ENCODE measurements at regions not wholly inside any gene's neighbourhood (a gene's known extent, or its start where the extent isn't known, plus 50 kb on each side); places are given as distances from the start of the nearest gene placed in this dataset.
A peak's percentile ranks its signal among the peaks of the same experiment; 100 is the strongest.

DNA sequence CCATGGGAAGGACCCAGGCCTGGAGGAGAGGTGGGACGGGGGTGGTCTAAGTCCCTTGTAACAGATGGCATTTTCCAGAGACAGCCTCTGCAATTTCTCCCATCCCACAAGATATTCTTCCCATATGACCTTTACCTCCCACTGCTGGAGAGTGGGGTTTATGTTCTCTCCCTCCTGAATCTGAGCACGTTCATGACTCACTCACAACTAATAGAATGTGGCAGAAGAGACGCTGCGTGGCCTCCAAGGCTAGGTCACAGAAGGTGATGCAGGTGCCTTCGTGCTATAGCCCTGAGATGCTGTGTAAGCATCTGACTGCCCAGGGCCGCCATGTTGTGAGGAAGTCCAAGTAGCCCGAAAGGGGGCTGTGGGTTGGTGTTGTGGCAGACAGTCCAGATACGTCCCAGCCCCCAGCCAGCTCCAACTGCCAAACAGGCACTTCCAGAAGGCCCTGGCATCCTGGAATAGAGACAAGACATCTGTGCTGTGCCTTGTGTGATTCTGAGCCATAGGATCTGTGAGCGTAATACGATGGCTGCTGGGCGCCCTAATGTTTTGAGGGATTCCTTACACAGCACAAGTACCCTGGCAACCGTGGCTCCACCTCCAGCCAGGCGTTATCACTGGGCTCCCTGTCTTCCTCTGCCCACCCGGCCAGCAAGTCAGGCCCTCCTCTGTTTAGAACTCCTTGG is 56.1 kb upstream of the NCOR2 start:
- no peak overlapping the region for H2AFZ ChIP-seq (ENCODE audit: low read depth, low read length)

DNA sequence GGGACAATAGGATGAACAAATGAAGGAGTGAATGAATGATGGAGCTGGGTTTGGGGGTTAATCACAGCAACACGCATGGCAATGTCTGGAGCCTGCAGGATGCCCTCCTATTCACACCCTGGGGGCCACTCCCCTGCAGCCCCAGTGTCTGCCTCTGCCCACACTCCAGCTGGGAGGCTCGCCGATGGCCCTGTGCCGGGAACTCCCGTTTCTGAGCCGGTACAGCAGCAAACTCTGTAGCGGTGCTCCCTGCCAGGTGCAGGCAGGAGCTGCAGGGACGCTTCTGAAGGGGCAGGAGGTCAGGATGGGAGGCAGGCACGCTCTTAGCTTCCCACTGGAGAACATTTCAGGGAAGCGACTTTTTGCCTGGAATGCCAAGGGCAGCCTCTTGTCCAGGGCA is 55.4 kb upstream of the NCOR2 start:
- Histone ChIP-seq H4K20me1 (ENCODE audit: insufficient read depth, low read length) (no peaks in the 10 kb centered on the region), H3K27me3 (ENCODE audit: insufficient read depth, low read length) (peaks cover 2% of the 10 kb centered on the region), H3K9ac (ENCODE audit: low read length) (no peak overlapping the region), H3K9me3 (ENCODE audit: insufficient read depth, low read depth, low read length) (peaks cover 5% of the 10 kb centered on the region), H3K27ac (ENCODE audit: low read depth, low read length) (no peak overlapping the region), H3K79me2 (ENCODE audit: insufficient read depth, low read length) (no peaks in the 10 kb centered on the region), H3K4me1 (ENCODE audit: insufficient read depth, low read length) (peaks cover 28% of the 10 kb centered on the region), H3K4me3 (ENCODE audit: insufficient read depth, low read depth, low read length) (no peak overlapping the region), H3K4me2 (ENCODE audit: low read length) (no peak overlapping the region), H3K36me3 (ENCODE audit: insufficient read depth, low read length) (no peaks in the 10 kb centered on the region), H2AFZ (ENCODE audit: low read depth, low read length) (no peak overlapping the region)
- Mint-ChIP-seq H3K27ac (ENCODE audit: unreplicated experiment) (peak overlapping the region; percentile 47), H3K4me1 (ENCODE audit: low read depth, unreplicated experiment) (peaks cover 20% of the 10 kb centered on the region), H3K36me3 (ENCODE audit: low read depth, unreplicated experiment) (peaks cover 1% of the 10 kb centered on the region), H3K4me3 (ENCODE audit: unreplicated experiment) (no peak overlapping the region), H3K9me3 (ENCODE audit: unreplicated experiment) (peaks cover 6% of the 10 kb centered on the region), H3K27me3 (ENCODE audit: low read depth, unreplicated experiment) (peaks cover 14% of the 10 kb centered on the region)
- DNase-seq (ENCODE audit: low read depth) (no peak), FAIRE-seq (no peak)
- TF ChIP-seq, protein P1, sequence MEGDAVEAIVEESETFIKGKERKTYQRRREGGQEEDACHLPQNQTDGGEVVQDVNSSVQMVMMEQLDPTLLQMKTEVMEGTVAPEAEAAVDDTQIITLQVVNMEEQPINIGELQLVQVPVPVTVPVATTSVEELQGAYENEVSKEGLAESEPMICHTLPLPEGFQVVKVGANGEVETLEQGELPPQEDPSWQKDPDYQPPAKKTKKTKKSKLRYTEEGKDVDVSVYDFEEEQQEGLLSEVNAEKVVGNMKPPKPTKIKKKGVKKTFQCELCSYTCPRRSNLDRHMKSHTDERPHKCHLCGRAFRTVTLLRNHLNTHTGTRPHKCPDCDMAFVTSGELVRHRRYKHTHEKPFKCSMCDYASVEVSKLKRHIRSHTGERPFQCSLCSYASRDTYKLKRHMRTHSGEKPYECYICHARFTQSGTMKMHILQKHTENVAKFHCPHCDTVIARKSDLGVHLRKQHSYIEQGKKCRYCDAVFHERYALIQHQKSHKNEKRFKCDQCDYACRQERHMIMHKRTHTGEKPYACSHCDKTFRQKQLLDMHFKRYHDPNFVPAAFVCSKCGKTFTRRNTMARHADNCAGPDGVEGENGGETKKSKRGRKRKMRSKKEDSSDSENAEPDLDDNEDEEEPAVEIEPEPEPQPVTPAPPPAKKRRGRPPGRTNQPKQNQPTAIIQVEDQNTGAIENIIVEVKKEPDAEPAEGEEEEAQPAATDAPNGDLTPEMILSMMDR (IDR thresholded peaks at IDR 0.05; ENCODE audit: insufficient read depth, low read depth, low read length): no peak
- no peak for TF ChIP-seq EZH2 (IDR thresholded peaks at IDR 0.05; ENCODE audit: insufficient read depth, low read length)

More for the DNA sequence above, 56.1 kb upstream of the NCOR2 start:
- Histone ChIP-seq H4K20me1 (ENCODE audit: insufficient read depth, low read length) (no peaks in the 10 kb centered on the region), H3K4me3 (ENCODE audit: insufficient read depth, low read depth, low read length) (no peak overlapping the region), H3K9ac (ENCODE audit: low read length) (no peak overlapping the region), H3K4me2 (ENCODE audit: low read length) (no peak overlapping the region), H3K79me2 (ENCODE audit: insufficient read depth, low read length) (no peaks in the 10 kb centered on the region), H3K4me1 (ENCODE audit: insufficient read depth, low read length) (peaks cover 28% of the 10 kb centered on the region), H3K9me3 (ENCODE audit: insufficient read depth, low read depth, low read length) (peaks cover 5% of the 10 kb centered on the region), H3K36me3 (ENCODE audit: insufficient read depth, low read length) (no peaks in the 10 kb centered on the region), H3K27me3 (ENCODE audit: insufficient read depth, low read length) (no peaks in the 10 kb centered on the region), H3K27ac (ENCODE audit: low read depth, low read length) (no peak overlapping the region)
- DNase-seq (ENCODE audit: low read depth) (no peak), FAIRE-seq (no peak)
- peaks cover under 1% of the 10 kb centered on the region for H3K36me3 Mint-ChIP-seq (ENCODE audit: low read depth, unreplicated experiment)
- H3K27ac Mint-ChIP-seq (ENCODE audit: unreplicated experiment): no peak overlapping the region
- H3K9me3 Mint-ChIP-seq (ENCODE audit: unreplicated experiment): peaks cover 9% of the 10 kb centered on the region
- H3K4me3 Mint-ChIP-seq (ENCODE audit: unreplicated experiment): no peak overlapping the region
- peaks cover 7% of the 10 kb centered on the region for H3K27me3 Mint-ChIP-seq (ENCODE audit: low read depth, unreplicated experiment)
- peaks cover 20% of the 10 kb centered on the region for H3K4me1 Mint-ChIP-seq (ENCODE audit: low read depth, unreplicated experiment)
- no peak for TF ChIP-seq EZH2 (IDR thresholded peaks at IDR 0.05; ENCODE audit: insufficient read depth, low read length)
- TF ChIP-seq, protein P1 (IDR thresholded peaks at IDR 0.05; ENCODE audit: insufficient read depth, low read depth, low read length): no peak

DNA sequence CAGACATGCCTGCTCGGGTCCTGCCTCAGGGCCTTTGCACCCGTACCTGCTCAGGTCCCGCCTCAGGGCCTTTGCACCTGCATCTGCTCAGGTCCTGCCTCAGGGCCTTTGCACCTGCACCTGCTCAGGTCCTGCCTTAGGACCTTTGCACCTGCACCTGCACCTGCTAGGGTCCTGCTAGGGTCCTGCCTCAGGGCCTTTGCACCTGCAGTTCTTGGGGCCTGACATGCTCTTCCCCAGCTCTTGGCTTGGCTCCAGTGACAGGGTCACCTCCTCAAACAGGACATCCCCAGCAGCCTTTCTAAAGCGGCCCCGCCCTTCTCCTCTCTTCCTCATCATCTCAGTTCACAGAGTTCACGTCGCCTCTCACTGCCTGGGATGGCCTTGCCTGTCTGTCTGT is 54.9 kb upstream of the NCOR2 start:
- H3K9ac ChIP-seq (ENCODE audit: low read length): no peak overlapping the region
- H3K4me3 ChIP-seq (ENCODE audit: insufficient read depth, low read depth, low read length): no peak overlapping the region
- Mint-ChIP-seq H3K4me3 (ENCODE audit: unreplicated experiment) (no peak overlapping the region), H3K27me3 (ENCODE audit: low read depth, unreplicated experiment) (peaks cover 17% of the 10 kb centered on the region), H3K9me3 (ENCODE audit: unreplicated experiment) (peaks cover 6% of the 10 kb centered on the region), H3K36me3 (ENCODE audit: low read depth, unreplicated experiment) (peaks cover 1% of the 10 kb centered on the region), H3K27ac (ENCODE audit: unreplicated experiment) (peak overlapping the region; percentile 47), H3K4me1 (ENCODE audit: low read depth, unreplicated experiment) (peaks cover 20% of the 10 kb centered on the region)
- H3K27ac ChIP-seq (ENCODE audit: low read depth, low read length): no peak overlapping the region
- no peaks in the 10 kb centered on the region for H3K79me2 ChIP-seq (ENCODE audit: insufficient read depth, low read length)
- peaks cover 5% of the 10 kb centered on the region for H3K9me3 ChIP-seq (ENCODE audit: insufficient read depth, low read depth, low read length)
- H3K27me3 ChIP-seq (ENCODE audit: insufficient read depth, low read length): peaks cover 2% of the 10 kb centered on the region
- no peaks in the 10 kb centered on the region for H3K36me3 ChIP-seq (ENCODE audit: insufficient read depth, low read length)
- H2AFZ ChIP-seq (ENCODE audit: low read depth, low read length): no peak overlapping the region
- H4K20me1 ChIP-seq (ENCODE audit: insufficient read depth, low read length): no peaks in the 10 kb centered on the region
- FAIRE-seq (no peak), DNase-seq (ENCODE audit: low read depth) (no peak)
- no peak overlapping the region for H3K4me2 ChIP-seq (ENCODE audit: low read length)
- H3K4me1 ChIP-seq (ENCODE audit: insufficient read depth, low read length): peaks cover 28% of the 10 kb centered on the region
- TF ChIP-seq EZH2 (IDR thresholded peaks at IDR 0.05; ENCODE audit: insufficient read depth, low read length): no peak
- TF ChIP-seq, protein P1 (IDR thresholded peaks at IDR 0.05; ENCODE audit: insufficient read depth, low read depth, low read length): no peak
